NB4 (cell line): ENCODE measurements at regions not wholly inside any gene's neighbourhood (a gene's known extent, or its start where the extent isn't known, plus 50 kb on each side); places are given as distances from the start of the nearest gene placed in this dataset.
"Not testable (repeated sequence)": the region's sequence is repeated elsewhere in the genome, so short reads cannot be mapped to it uniquely, and the experiment has no call there.

ENCODE experiments used
- CTCF ChIP-seq: IDR thresholded peaks from one replicate; pipeline ENCODE4 v1.5.1; 2012; ENCODE audit warnings: low read depth, low read length
- TF ChIP-seq, protein P1 (sequence below): IDR thresholded peaks from 2 replicates; pipeline ENCODE4 v1.6.1; 2011; ENCODE audit warnings: low read depth, low read length

- TF ChIP-seq, protein P1, sequence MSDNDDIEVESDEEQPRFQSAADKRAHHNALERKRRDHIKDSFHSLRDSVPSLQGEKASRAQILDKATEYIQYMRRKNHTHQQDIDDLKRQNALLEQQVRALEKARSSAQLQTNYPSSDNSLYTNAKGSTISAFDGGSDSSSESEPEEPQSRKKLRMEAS: not testable (repeated sequence)
- not testable (repeated sequence) for TF ChIP-seq CTCF
These were observed 64.9 kb upstream of the ZNF195 start for GRCh38 chr11:3443700-3444419.
